Mesenchymal stem cell (in vitro differentiated cells and primary cell): ENCODE measurements at regions not wholly inside any gene's neighbourhood (a gene's known extent, or its start where the extent isn't known, plus 50 kb on each side); places are given as distances from the start of the nearest gene placed in this dataset.

Experiments
- DNase-seq: peaks from one replicate; pipeline ENCODE4 v3.0.0-alpha.2; 2013
- H2AFZ ChIP-seq: one replicate; pipeline ENCODE4 v1.6.1; 2013; ENCODE audit warnings: low read depth, mild to moderate bottlenecking, control low read depth, inconsistent platforms, low read length, moderate library complexity
- H2AK5ac ChIP-seq: 2 replicates; pipeline ENCODE4 v1.6.1; 2013; ENCODE audit warnings: low read length, moderate library complexity, mild to moderate bottlenecking, inconsistent platforms; ENCODE audit not compliant: severe bottlenecking
- H2BK120ac ChIP-seq: one replicate; pipeline ENCODE4 v1.6.1; 2013; ENCODE audit warnings: low read depth, mild to moderate bottlenecking, inconsistent platforms, low read length, moderate library complexity
- H2BK12ac ChIP-seq, 2 experiments: one replicate each; pipeline ENCODE4 v1.6.1; 2013; ENCODE audit warnings: inconsistent platforms in 2 of 2, low read length in 2 of 2, mild to moderate bottlenecking in 2 of 2, moderate library complexity in 2 of 2, control low read depth in 1 of 2
- H2BK15ac ChIP-seq: one replicate; pipeline ENCODE4 v1.6.1; 2013; ENCODE audit warnings: mild to moderate bottlenecking, low read depth, inconsistent platforms; ENCODE audit not compliant: poor library complexity, severe bottlenecking
- H2BK5ac ChIP-seq: 2 replicates; pipeline ENCODE4 v1.6.1; 2013; ENCODE audit warnings: low read depth, mild to moderate bottlenecking, low read length, control low read depth, inconsistent platforms; ENCODE audit not compliant: poor library complexity, severe bottlenecking
- H3K14ac ChIP-seq, 2 experiments: one replicate each; pipeline ENCODE4 v1.6.1; 2013; ENCODE audit warnings: inconsistent platforms in 2 of 2, low read length in 2 of 2, control low read depth in 1 of 2, mild to moderate bottlenecking in 1 of 2, moderate library complexity in 1 of 2
- H3K18ac ChIP-seq, 2 experiments: one replicate each; pipeline ENCODE4 v1.6.1; 2013; ENCODE audit warnings: inconsistent platforms in 2 of 2, low read length in 2 of 2, control low read depth in 1 of 2, low read depth in 1 of 2, mild to moderate bottlenecking in 1 of 2
- H3K23ac ChIP-seq, 2 experiments: one replicate each; pipeline ENCODE4 v1.6.1; 2013; ENCODE audit warnings: inconsistent platforms in 2 of 2, low read length in 2 of 2, mild to moderate bottlenecking in 2 of 2, moderate library complexity in 2 of 2, control low read depth in 1 of 2
- H3K27ac ChIP-seq: 2 replicates; pipeline ENCODE4 v1.5.1; 2013; ENCODE audit warnings: mild to moderate bottlenecking, moderate library complexity, low read length, control low read depth, inconsistent platforms; ENCODE audit not compliant: poor library complexity, severe bottlenecking
- H3K27me3 ChIP-seq, 2 experiments: 2 replicates each; pipeline versions ENCODE4 v1.6.1 to v1.7.0; 2013; ENCODE audit warnings: low read length in 2 of 2, mild to moderate bottlenecking in 2 of 2, moderate library complexity in 2 of 2, control low read depth in 1 of 2, inconsistent platforms in 1 of 2; ENCODE audit not compliant: control insufficient read depth in 1 of 2, insufficient read depth in 1 of 2
- H3K36me3 ChIP-seq, 2 experiments: 2 replicates each; pipeline versions ENCODE4 v1.6.1 to v1.7.0; 2013; ENCODE audit warnings: low read length in 2 of 2, control low read depth in 1 of 2, inconsistent platforms in 1 of 2, low read depth in 1 of 2, mild to moderate bottlenecking in 1 of 2; ENCODE audit not compliant: insufficient read depth in 2 of 2, control insufficient read depth in 1 of 2
- H3K4ac ChIP-seq, 2 experiments: one replicate each; pipeline ENCODE4 v1.6.1; 2013; ENCODE audit warnings: inconsistent platforms in 2 of 2, low read length in 2 of 2, mild to moderate bottlenecking in 2 of 2, moderate library complexity in 2 of 2, control low read depth in 1 of 2, low read depth in 1 of 2
- H3K4me1 ChIP-seq: 2 replicates; pipeline ENCODE4 v1.6.1; 2013; ENCODE audit warnings: low read depth, low read length, control low read depth; ENCODE audit not compliant: control insufficient read depth, insufficient read depth
- H3K4me2 ChIP-seq: 2 replicates; pipeline ENCODE4 v1.6.1; 2013; ENCODE audit warnings: low read length, mild to moderate bottlenecking, inconsistent platforms; ENCODE audit not compliant: poor library complexity, severe bottlenecking
- H3K4me3 ChIP-seq, 2 experiments: 2 replicates each; pipeline versions ENCODE4 v1.5.1 to v1.7.0; 2013; ENCODE audit warnings: low read length in 2 of 2, mild to moderate bottlenecking in 2 of 2, control low read depth in 1 of 2, low read depth in 1 of 2; ENCODE audit not compliant: insufficient read depth in 1 of 2
- H3K79me1 ChIP-seq: replicated peaks from 2 replicates; pipeline ENCODE4 v1.6.1; 2013; ENCODE audit warnings: mild to moderate bottlenecking, control low read depth, low read length, inconsistent platforms; ENCODE audit not compliant: poor library complexity, severe bottlenecking
- H3K9ac ChIP-seq: 2 replicates; pipeline ENCODE4 v1.7.0; 2013; ENCODE audit warnings: mild to moderate bottlenecking, low read length, moderate library complexity
- H3K9me3 ChIP-seq: 2 replicates; pipeline ENCODE4 v1.7.0; 2013; ENCODE audit warnings: mild to moderate bottlenecking, low read length; ENCODE audit not compliant: control insufficient read depth
- H4K8ac ChIP-seq: one replicate; pipeline ENCODE4 v1.6.1; 2013; ENCODE audit warnings: inconsistent platforms, mild to moderate bottlenecking, low read length, moderate library complexity
- H4K91ac ChIP-seq: one replicate; pipeline ENCODE4 v1.6.1; 2013; ENCODE audit warnings: mild to moderate bottlenecking, low read length, inconsistent platforms
- whole genome bisulfite sequencing: methylation state at CpG from one replicate; pipeline ENCODE4 v1.1.7; 2013; ENCODE audit warnings: mixed read lengths; 5-methylcytosine and 5-hydroxymethylcytosine counted together

DNA sequence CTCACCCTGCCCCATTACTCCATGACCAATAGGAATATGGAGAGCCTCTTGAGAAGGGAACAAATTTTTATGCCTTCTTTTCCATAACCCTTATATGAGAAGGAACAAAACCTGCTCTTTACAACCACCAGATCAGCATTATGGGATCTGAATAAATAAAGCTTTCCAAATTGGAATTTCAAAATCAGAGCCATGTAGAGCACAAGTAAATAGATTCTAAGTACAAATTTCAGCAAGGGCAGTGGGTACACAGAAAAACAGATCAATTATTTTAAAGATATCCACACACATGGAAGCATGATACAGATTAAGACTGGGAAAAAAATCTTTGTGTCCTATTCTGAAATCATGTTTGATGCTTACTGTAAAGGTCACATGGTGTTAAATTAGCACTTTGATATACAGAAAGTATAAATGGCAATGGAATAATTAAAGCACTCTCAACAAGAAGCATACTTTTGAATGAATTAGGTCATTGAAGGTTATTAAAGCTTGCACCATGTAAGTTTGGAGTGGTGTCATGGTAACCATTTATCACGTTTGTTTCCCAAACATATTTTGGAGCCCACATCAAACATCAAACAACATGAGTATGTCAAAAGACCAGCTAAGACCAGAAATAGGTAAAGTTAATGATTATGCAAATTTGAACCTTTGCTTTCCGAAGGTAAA lies 75.9 kb upstream of the AVPR1A start:
- H3K4me3 ChIP-seq = no peak overlapping the region
- no peak overlapping the region for H3K14ac ChIP-seq
- H3K18ac ChIP-seq = no peak overlapping the region
- no peak overlapping the region for H3K9ac ChIP-seq
- no peak overlapping the region for H2BK12ac ChIP-seq
- no peaks in the 10 kb centered on the region for H3K9me3 ChIP-seq
- no peak overlapping the region for H2AK5ac ChIP-seq
- H3K4ac ChIP-seq = no peak overlapping the region
- H2AFZ ChIP-seq = no peak overlapping the region
- no peak overlapping the region for H2BK15ac ChIP-seq
- WGBS = no CpG with 5 or more reads among the region's 2 CpGs
- no peak overlapping the region for H3K23ac ChIP-seq
- H2BK5ac ChIP-seq = no peak overlapping the region
- no peak overlapping the region for H3K4me2 ChIP-seq
- DNase-seq = no peak
- no peak overlapping the region for H4K91ac ChIP-seq
- no peak overlapping the region for H3K27ac ChIP-seq
- H3K36me3 ChIP-seq = no peaks in the 10 kb centered on the region
- no peak overlapping the region for H4K8ac ChIP-seq
- H2BK120ac ChIP-seq = no peak overlapping the region
- H3K27me3 ChIP-seq = no peaks in the 10 kb centered on the region
- H3K79me1 ChIP-seq = no peaks in the 10 kb centered on the region
- no peaks in the 10 kb centered on the region for H3K4me1 ChIP-seq

GRCh38 chr12:63224396-63224795 lies 73.4 kb upstream of the AVPR1A start:
- no peak overlapping the region for H2AK5ac ChIP-seq
- no CpG with 5 or more reads among the region's 1 CpG for WGBS
- no peaks in the 10 kb centered on the region for H3K36me3 ChIP-seq
- H3K79me1 ChIP-seq = no peaks in the 10 kb centered on the region
- H3K4ac ChIP-seq = no peak overlapping the region
- H4K8ac ChIP-seq = no peak overlapping the region
- H3K9me3 ChIP-seq = no peaks in the 10 kb centered on the region
- no peak overlapping the region for H4K91ac ChIP-seq
- H3K27me3 ChIP-seq = no peaks in the 10 kb centered on the region
- no peak overlapping the region for H2AFZ ChIP-seq
- no peak overlapping the region for H3K14ac ChIP-seq
- H3K23ac ChIP-seq = no peak overlapping the region
- H3K9ac ChIP-seq = no peak overlapping the region
- no peak overlapping the region for H2BK15ac ChIP-seq
- no peak overlapping the region for H2BK120ac ChIP-seq
- H3K27ac ChIP-seq = no peak overlapping the region
- no peak overlapping the region for H2BK5ac ChIP-seq
- no peaks in the 10 kb centered on the region for H3K4me1 ChIP-seq
- no peak overlapping the region for H2BK12ac ChIP-seq
- no peak overlapping the region for H3K4me3 ChIP-seq
- H3K4me2 ChIP-seq = no peak overlapping the region
- DNase-seq = no peak
- H3K18ac ChIP-seq = no peak overlapping the region

DNA sequence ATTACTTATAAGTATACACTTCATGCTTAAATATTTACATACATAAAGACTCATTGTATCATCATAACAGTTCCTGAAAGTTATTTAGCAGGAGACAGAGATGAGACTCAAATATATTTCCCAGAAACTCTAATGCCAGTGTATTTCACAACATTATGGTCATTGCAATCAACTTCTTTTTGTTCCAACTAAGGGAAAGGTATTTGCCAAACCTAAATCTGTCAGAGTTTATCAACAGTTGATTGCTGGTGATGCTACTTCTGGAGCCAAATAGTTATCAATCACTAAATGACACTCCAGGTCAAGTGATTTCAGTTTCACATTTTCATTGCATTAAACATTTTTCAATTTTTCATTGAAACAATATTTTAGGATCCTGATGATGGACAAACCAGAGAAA lies 72.1 kb upstream of the AVPR1A start:
- Histone ChIP-seq H3K4me3 (no peak overlapping the region), H3K4me2 (no peak overlapping the region), H3K9me3 (no peaks in the 10 kb centered on the region), H2BK120ac (no peak overlapping the region), H2BK12ac (no peak overlapping the region), H3K4ac (no peak overlapping the region), H3K23ac (no peak overlapping the region), H2AK5ac (no peak overlapping the region), H2BK15ac (no peak overlapping the region), H3K27ac (no peak overlapping the region), H3K4me1 (no peaks in the 10 kb centered on the region), H4K91ac (no peak overlapping the region), H3K27me3 (no peaks in the 10 kb centered on the region), H2BK5ac (no peak overlapping the region), H3K18ac (no peak overlapping the region), H3K14ac (no peak overlapping the region), H3K36me3 (no peaks in the 10 kb centered on the region), H3K79me1 (no peaks in the 10 kb centered on the region), H2AFZ (no peak overlapping the region), H4K8ac (no peak overlapping the region), H3K9ac (no peak overlapping the region)
- no peak for DNase-seq

DNA sequence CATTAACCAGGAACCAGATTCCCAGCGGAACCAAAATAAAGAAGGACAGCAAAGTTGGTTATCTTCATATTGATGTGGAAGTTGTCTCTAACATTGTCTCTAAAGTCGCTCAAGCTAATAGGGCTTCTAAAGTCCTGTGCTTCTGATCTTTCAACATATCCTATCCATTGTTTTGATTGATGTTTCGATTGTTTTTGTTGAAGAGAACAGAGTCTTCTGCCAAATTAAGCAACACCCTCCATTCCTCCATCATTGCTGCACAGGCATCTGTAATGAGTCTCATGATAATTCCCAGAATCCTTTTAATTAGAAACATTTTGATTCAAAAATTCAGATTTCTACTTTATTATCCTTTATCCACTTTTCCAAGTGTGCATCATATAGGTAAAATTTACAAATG lies 71.6 kb upstream of the AVPR1A start:
- Histone ChIP-seq H2BK120ac (no peak overlapping the region), H3K27me3 (no peaks in the 10 kb centered on the region), H3K4me2 (no peak overlapping the region), H3K4me1 (no peaks in the 10 kb centered on the region), H3K18ac (no peak overlapping the region), H2BK12ac (no peak overlapping the region), H3K79me1 (no peaks in the 10 kb centered on the region), H3K9me3 (no peaks in the 10 kb centered on the region), H3K4me3 (no peak overlapping the region), H3K27ac (no peak overlapping the region), H3K9ac (no peak overlapping the region), H3K4ac (no peak overlapping the region), H4K8ac (no peak overlapping the region), H3K14ac (no peak overlapping the region), H2BK5ac (no peak overlapping the region), H3K36me3 (no peaks in the 10 kb centered on the region), H2BK15ac (no peak overlapping the region), H4K91ac (no peak overlapping the region), H3K23ac (no peak overlapping the region), H2AFZ (no peak overlapping the region), H2AK5ac (no peak overlapping the region)
- DNase-seq = no peak
- 77% methylated on average over 2 of the region's 3 CpGs for WGBS
